GM19099 (cell line): ENCODE measurements at regions not wholly inside any gene's neighbourhood (a gene's known extent, or its start where the extent isn't known, plus 50 kb on each side); places are given as distances from the start of the nearest gene placed in this dataset.

Experiments used
- POLR2A ChIP-seq: IDR thresholded peaks from 3 replicates; pipeline ENCODE4 v1.6.1; 2011; ENCODE audit warnings: low read depth; ENCODE audit not compliant: insufficient read length; ENCODE audit errors: extremely low read depth

DNA sequence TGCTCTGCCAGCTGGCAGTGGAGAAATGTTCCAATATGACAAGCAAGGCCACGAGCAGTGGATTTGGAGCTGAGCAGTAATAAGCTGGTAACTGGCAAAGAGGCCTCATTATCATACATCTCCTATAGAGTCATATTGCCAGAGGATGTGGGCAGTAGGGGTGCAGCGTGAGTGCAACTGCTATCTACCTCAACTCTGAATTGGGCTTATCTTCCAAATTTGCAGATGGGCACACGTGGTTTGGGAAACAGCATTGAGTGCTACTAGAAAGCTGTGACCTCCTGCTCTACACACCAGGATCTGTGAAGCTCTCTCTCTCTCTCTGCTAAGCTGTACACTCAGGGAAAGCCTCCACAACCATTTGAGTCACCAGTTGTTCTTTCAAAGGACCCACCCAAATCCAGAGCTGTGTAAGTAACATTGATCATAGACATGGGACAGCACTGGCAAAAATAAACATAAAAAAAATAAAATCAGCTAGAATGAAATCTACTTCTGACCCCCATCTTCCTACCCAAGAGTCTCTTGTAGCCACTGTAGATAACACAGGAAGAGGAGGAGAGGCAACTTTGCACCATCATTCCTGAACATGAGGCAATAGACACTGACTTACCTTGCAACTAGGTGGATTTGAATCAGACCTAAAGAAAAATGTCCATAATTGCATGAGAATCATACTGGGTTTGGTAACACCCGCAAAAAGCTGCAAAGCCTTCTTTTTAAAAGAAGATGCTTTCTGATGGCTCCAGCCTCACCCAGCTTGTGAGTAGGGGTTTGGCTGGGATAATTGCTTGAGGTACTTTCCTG lies 82.9 kb upstream of the THBS1 start:
- no peak for TF ChIP-seq POLR2A

DNA sequence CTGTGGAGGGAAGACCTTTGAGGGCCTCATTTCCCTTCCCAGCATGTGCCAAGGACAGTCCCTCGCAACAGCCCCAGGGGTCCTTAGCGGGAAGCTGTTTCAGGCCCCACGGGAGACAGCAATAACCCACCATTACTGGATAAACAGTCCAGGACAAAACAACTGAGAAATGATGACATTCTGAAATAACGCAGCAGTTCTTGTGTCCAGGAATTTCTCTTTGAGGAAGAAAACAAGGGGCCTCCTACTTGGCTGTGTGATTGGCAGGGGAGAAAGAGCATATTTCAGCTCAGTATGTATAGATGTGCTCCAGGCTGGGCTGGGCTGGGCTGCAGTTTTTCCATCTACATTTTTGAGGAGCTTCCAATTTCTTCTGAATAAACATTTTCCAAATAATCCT lies 82.2 kb upstream of the THBS1 start:
- TF ChIP-seq POLR2A, result no peak

DNA sequence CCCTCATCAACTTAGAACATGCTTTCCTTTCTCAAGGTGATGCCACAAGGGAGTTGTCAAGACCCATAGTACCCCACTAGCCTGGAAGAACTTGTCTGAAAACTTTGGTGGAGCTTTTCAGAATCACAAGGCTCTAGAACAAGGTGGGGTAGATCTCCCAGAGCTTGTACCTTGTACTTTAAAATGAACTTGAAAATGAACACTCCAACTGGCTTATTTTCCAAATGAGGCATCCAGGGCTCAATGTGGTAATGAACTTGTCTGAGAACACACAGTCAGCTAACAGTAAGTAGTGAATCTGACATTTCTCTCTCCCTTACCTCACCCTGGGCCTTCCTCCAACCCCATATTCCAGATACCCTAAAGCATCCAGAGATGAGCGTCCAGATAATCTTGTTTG lies 81.8 kb upstream of the THBS1 start:
- TF ChIP-seq POLR2A, result no peak

DNA sequence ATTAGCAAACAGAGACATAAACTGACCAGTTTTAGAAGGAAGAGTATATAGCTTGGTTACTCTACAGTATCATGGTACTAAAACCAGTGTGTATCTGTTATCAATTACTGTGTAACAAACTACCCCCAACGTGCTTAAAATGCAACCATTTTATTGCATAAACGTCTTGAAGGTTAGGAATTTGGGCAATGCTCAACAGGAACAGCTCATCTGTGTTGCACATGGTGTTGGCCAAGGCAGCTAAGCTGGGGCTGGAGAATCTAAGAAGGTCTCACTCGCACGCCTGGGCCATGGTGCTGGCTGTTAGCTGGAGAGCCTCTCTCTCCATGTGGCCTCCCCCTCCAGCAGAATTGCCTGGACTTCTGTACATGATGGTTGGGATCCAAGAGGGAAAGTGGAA lies 81.2 kb upstream of the THBS1 start:
- TF ChIP-seq POLR2A, result no peak

DNA sequence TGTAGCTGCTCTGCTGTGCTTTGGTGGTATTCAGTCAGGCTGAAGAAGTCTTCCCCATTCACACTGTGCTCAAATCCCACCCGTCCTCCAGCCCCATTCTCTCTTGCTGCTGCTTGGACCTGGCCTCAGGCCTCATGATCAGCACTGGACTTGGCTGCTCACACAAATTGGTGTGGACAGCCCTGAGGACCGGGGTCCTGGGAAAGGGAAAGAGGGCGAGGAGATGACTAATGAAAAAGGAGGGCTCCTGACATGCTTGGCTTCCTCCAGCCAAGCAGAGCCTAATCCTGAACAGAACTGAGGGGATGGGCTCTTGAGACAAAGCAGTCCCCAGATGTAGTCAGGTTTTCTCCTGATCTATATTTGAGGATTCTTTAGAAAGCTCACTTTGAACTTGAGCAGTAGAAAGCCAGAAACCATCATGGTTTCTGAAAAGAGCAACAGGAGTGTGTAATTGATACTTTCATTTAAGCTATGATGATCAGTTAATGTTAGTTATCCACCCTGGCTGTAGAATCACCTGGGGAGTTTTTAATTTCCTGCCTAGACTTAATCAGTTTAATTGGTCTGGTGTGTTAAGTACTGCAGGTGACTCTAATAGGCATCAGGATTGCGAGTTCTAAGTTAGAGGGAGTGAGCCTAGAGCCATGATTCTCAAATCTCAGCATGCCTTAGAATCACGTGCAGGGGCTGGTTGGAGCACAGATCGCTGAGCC lies 79.4 kb upstream of the THBS1 start:
- no peak for TF ChIP-seq POLR2A

DNA sequence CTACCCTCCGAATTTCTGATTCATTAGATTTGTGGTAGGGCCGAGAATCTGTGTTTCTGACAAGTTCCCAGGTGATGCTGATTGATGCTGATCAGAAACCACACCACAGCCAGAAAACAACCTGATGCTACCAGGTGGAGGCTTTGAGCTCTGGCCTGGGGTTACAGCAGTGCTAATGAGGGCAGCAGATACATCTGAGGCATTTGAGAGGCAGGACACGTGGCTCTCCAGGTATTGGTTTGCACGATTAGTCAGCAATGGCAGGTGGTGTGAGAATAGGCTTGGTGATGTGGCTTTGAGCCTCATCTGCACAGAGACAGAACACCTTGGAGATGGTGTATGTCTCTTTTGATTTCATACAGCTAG lies 78.8 kb upstream of the THBS1 start:
- no peak for TF ChIP-seq POLR2A

DNA sequence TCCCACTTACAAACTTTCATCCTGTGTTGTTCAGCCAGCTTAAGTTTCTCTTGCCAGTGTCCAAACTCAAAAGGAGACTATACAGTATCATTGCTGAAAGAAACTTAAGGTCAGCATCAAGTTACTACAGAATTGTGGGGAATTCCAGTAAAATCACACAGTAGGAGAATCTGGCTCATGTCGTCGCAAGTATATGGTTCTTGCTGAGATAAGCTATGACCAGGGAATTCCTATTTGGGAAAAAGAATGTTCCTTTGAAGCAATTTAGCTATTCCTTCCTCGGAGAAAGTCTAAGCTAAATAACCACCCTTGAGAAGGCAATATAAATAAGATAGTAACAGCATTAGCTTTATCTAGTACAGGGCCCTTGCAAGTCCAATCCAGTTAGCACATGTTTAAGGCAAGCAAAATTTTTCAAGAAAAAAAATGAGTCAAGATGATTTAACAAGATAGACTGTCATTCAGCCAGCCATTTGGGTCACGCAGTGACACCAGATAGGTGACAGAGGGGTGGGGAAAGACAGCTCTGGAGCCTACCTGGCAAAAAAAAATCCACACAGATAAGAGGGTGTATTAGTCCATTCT lies 78.2 kb upstream of the THBS1 start:
- no peak for TF ChIP-seq POLR2A

- no peak for TF ChIP-seq POLR2A
Observed at GRCh38 chr15:39503526-39503925, 77.4 kb upstream of the THBS1 start.

- TF ChIP-seq POLR2A, result no peak
Observed at GRCh38 chr15:39504808-39505207, 76.1 kb upstream of the THBS1 start.

GRCh38 chr15:39506146-39506545 lies 74.7 kb upstream of the THBS1 start:
- no peak for TF ChIP-seq POLR2A

- no peak for TF ChIP-seq POLR2A
Observed at GRCh38 chr15:39508536-39508935, 72.3 kb upstream of the THBS1 start.

GRCh38 chr15:39510001-39510701 lies 70.7 kb upstream of the THBS1 start:
- no peak for TF ChIP-seq POLR2A

DNA sequence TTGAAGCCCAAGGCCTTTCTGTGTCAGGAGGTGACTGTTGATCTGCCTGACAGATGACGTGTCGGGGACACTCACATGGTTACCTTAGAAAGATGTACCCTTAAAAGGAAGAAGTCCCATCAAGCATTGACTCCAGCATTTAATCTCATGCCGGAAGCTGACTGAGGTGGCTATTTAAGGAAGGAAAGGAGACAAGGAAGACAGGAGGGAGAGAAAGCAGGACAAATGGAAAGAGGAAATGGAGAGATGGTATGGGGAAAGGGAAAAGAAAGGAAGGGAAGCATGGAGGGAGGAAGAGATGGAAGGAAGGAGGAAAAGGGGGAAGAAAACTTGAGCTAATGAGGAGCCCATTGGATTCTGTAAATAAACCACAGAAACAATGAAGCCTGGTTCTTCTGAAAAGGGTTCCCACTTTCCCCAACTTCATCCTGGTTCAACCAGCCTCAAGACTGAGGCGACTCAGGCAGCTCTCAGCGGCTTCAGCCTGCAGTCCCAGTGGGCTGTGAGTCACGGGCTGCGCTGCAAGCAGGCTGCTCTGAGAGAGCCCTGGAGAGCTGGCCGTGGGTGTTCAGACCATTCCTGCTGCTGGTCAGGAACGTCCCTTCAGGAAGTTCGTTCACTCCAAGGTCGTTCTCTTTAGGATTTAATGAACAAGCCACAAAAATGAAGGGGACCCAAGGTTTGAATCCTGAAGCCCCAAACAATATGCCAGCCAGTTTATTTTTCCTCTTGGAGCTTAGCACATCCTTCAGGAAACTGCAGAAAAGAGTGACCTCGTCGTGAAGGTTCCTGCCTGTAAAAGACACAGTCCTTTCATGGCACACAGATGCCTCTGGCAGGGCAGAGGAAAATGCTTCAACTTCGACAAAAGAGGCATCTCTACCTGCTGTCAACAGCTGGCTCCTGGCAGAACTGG lies 69.6 kb upstream of the THBS1 start:
- TF ChIP-seq POLR2A, result no peak

DNA sequence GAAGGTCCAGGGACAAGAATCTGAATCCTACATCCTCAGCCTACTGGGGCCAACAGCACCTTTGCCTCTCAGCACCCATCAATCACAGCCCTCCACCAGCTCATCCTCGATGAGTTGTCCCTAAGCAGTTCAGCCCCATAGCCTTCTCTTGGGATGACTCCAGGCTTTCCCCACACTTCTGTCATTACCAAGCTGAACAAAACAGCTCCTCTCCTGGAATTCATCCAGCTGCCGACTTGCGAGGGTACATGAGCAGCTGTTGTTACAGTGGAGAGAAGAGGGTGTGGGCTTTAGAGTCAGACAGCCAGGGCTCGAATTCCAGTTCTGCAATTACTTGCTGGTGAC lies 69.0 kb upstream of the THBS1 start:
- no peak for TF ChIP-seq POLR2A

DNA sequence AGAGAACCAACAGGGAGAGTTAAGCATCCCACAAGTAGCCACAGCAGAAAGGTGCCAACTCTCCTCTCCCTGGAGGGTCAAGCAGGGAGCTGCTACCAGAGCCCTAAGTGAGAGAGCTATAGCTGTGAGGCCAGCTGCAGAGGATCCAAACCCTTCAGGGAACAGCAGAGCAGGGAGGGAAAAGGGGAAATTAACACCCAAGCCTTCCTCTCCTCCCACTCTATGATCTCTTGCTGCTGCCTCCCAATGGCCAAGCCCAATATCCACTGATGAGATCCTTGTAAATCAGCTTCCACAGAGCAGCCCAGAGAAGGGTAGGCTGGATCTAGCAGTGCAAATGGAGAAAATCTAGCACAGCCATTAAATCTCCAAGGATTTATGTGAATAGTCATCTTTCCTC lies 68.2 kb upstream of the THBS1 start:
- TF ChIP-seq POLR2A, result no peak

GRCh38 chr15:39513936-39514335 lies 66.9 kb upstream of the THBS1 start:
- no peak for TF ChIP-seq POLR2A
